HUES6 (cell line): ENCODE measurements at regions not wholly inside any gene's neighbourhood (a gene's known extent, or its start where the extent isn't known, plus 50 kb on each side); places are given as distances from the start of the nearest gene placed in this dataset.

ENCODE experiments used
- H3K27ac ChIP-seq: 2 replicates; pipeline ENCODE4 v1.7.0; 2013; ENCODE audit warnings: low read depth, mild to moderate bottlenecking, low read length, inconsistent platforms
- H3K27me3 ChIP-seq: 2 replicates; pipeline ENCODE4 v1.6.1; 2013; ENCODE audit warnings: low read length; ENCODE audit not compliant: control insufficient read depth, insufficient read depth
- H3K36me3 ChIP-seq: 2 replicates; pipeline ENCODE4 v1.6.1; 2013; ENCODE audit warnings: low read length; ENCODE audit not compliant: control insufficient read depth, insufficient read depth
- H3K4me1 ChIP-seq: 2 replicates; pipeline ENCODE4 v1.6.1; 2013; ENCODE audit warnings: low read length; ENCODE audit not compliant: control insufficient read depth, insufficient read depth
- H3K4me3 ChIP-seq: 2 replicates; pipeline ENCODE4 v1.5.1; 2013; ENCODE audit warnings: low read depth, low read length
- H3K9ac ChIP-seq: one replicate; pipeline ENCODE4 v1.6.1; 2013; ENCODE audit warnings: mild to moderate bottlenecking, low read length
- H3K9me3 ChIP-seq: 2 replicates; pipeline ENCODE4 v1.6.1; 2013; ENCODE audit warnings: low read depth, low read length; ENCODE audit not compliant: control insufficient read depth, insufficient read depth

DNA sequence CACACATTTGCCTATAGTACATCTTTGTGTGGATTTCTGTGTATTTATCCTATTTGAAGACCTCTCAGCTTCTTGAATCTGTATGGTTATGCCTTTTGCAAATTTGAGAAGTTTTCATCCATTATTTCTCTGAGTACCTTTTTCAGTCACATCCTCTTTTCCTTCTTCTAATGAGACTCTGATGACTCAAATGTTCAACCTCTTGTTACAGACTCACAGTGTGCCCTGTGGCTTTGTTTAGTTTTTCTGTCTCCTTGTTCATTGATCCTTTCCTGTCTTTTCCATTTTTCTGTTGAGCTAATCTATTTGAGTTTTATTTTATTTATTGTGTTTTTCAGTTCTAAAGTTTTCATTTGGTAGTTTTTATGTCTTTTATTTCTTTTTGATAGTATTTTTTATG, 87.0 kb upstream of the LRP1B start:
- no peaks in the 10 kb centered on the region for H3K36me3 ChIP-seq
- H3K4me1 ChIP-seq, result no peaks in the 10 kb centered on the region
- H3K4me3 ChIP-seq, result no peak overlapping the region
- H3K27me3 ChIP-seq, result no peaks in the 10 kb centered on the region
- H3K27ac ChIP-seq, result no peak overlapping the region
- H3K9ac ChIP-seq, result no peak overlapping the region
- H3K9me3 ChIP-seq, result no peaks in the 10 kb centered on the region

DNA sequence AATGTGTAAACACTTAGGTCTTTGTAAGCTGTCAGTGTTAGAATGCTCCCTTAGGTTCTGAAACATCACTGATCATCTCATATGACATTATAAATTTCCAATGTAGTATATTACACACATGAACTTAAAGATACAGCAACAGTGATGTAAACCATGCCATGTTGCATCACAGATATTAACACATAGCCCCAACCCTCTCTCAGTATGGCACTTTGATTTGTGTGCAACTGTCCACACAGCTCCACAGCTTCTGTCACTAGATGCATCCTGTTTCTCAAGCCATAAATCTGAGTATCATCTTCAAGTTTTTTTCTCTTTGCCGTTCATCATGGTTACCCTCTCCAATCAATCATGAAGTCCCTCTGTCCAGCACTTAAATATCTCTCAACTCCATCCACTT, 69.2 kb upstream of the LRP1B start:
- no peaks in the 10 kb centered on the region for H3K9me3 ChIP-seq
- H3K27me3 ChIP-seq, result no peaks in the 10 kb centered on the region
- H3K9ac ChIP-seq, result no peak overlapping the region
- no peaks in the 10 kb centered on the region for H3K36me3 ChIP-seq
- H3K4me1 ChIP-seq, result no peaks in the 10 kb centered on the region
- H3K4me3 ChIP-seq, result no peak overlapping the region
- H3K27ac ChIP-seq, result no peak overlapping the region

DNA sequence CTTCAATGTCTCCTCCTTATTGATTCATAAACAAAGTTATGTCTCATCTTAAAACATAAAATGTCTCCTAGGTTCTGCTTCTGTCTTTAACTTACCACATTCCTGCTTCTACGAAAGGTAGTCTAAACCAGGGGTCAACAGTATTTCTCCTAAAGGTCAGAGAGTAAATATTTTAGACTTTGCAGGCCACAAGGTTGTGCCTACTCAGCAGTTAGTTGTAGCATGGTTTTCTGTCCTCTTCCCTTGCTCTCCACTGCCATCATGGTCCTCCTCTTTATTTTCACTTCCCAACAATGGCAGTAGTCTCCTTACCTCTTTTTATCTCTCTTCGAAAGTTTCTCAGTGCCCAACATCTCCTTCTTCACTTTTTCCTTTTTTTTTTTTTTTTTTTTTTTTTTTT, 68.3 kb upstream of the LRP1B start:
- Histone ChIP-seq H3K27ac (no peak overlapping the region), H3K27me3 (no peaks in the 10 kb centered on the region), H3K4me3 (no peak overlapping the region), H3K9me3 (no peaks in the 10 kb centered on the region), H3K4me1 (no peaks in the 10 kb centered on the region), H3K36me3 (no peaks in the 10 kb centered on the region), H3K9ac (no peak overlapping the region)

DNA sequence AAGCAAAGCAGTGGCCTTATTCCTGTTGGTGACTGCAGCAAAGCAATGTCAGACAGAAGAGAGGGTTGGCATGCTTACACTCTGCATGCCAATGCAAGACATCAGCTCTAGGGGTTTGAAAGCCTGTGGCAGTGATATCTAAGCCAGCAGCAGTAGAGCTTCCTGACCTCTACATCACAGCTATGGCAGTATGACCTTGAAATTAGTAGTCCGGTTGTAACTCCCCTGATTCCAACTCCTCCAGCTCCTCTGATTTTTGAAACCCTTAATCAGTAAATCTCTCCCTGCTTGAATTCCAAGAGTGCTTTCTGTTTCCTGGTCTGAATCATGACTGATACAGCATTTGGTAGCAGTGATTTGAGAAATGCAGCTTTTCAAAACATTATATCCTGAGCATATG, 60.0 kb upstream of the LRP1B start:
- H3K27ac ChIP-seq, result no peak overlapping the region
- no peak overlapping the region for H3K4me3 ChIP-seq
- H3K4me1 ChIP-seq, result peaks cover 5% of the 10 kb centered on the region
- no peaks in the 10 kb centered on the region for H3K9me3 ChIP-seq
- no peak overlapping the region for H3K9ac ChIP-seq
- no peaks in the 10 kb centered on the region for H3K27me3 ChIP-seq
- H3K36me3 ChIP-seq, result no peaks in the 10 kb centered on the region

- Histone ChIP-seq H3K9me3 (peaks cover 2% of the 10 kb centered on the region; the same call in 1 of the 2 replicates), H3K36me3 (no peaks in the 10 kb centered on the region), H3K27ac (no peak overlapping the region), H3K27me3 (no peaks in the 10 kb centered on the region), H3K4me1 (peaks cover 10% of the 10 kb centered on the region), H3K4me3 (no peak overlapping the region), H3K9ac (no peak overlapping the region)
Measured at GRCh38 chr2:142189501-142189900, 58.7 kb upstream of the LRP1B start.

DNA sequence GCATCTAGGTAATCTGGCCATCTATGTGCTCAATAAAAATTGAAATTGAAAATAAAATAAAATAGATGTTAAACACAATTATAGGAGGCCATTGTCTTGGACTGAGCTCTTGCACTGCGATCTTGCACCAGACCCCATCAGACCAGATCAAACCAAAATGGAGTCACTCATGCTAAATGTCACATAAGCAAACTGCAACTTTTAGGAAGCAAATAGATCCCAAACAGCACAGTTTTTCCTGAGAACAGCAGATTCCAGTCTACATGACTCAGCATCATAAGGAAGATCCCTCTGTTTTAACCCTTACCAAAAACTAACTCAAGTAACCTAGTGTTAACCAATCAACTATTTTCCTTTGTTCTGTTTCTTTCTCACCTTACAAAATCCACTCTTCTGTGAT, 57.7 kb upstream of the LRP1B start:
- Histone ChIP-seq H3K9me3 (peaks cover 6% of the 10 kb centered on the region; the same call in 1 of the 2 replicates), H3K27ac (no peak overlapping the region)

GRCh38 chr2:142180820-142181533, 50.2 kb upstream of the LRP1B start:
- H3K36me3 ChIP-seq, result no peaks in the 10 kb centered on the region
- no peak overlapping the region for H3K9ac ChIP-seq
- H3K27me3 ChIP-seq, result no peaks in the 10 kb centered on the region
- no peak overlapping the region for H3K27ac ChIP-seq
- H3K9me3 ChIP-seq, result peaks cover 8% of the 10 kb centered on the region; the same call in 1 of the 2 replicates
- H3K4me3 ChIP-seq, result peak overlapping the region; percentile 31
- peaks cover 7% of the 10 kb centered on the region for H3K4me1 ChIP-seq

More for the DNA sequence above, 57.7 kb upstream of the LRP1B start:
- Histone ChIP-seq H3K4me3 (no peak overlapping the region), H3K4me1 (peaks cover 10% of the 10 kb centered on the region), H3K27me3 (no peaks in the 10 kb centered on the region), H3K36me3 (no peaks in the 10 kb centered on the region), H3K9ac (no peak overlapping the region)
